Uterus (tissue), 2 donors: ENCODE measurements at regions not wholly inside any gene's neighbourhood (a gene's known extent, or its start where the extent isn't known, plus 50 kb on each side); places are given as distances from the start of the nearest gene placed in this dataset.

ENCODE experiments used
- CTCF ChIP-seq, 4 experiments: fragments of 200-600 bp in 2 of 4; fragments of 450-650 bp in 2 of 4; sonication (generic) in 2 of 4; IDR thresholded peaks; one replicate each; pipeline ENCODE4 v1.5.1; 2016 to 2019; ENCODE audit warnings: antibody characterized with exemption in 4 of 4, mild to moderate bottlenecking in 2 of 4, moderate library complexity in 1 of 4
- POLR2A ChIP-seq, 2 donors: fragments of 450-650 bp; IDR thresholded peaks; one replicate each; pipeline ENCODE4 v1.6.1; 2016; ENCODE audit warnings: antibody characterized with exemption in 2 of 2, mild to moderate bottlenecking in 1 of 2, moderate library complexity in 1 of 2

- no peak for TF ChIP-seq CTCF (IDR thresholded peaks at IDR 0.05)
- TF ChIP-seq POLR2A (IDR thresholded peaks at IDR 0.05) = no peak
These were observed 58.1 kb upstream of the SATB1 start for GRCh38 chr3:18483226-18483625.
